Kidney epithelial cell (primary cell): ENCODE measurements at regions not wholly inside any gene's neighbourhood (a gene's known extent, or its start where the extent isn't known, plus 50 kb on each side); places are given as distances from the start of the nearest gene placed in this dataset.

Experiments used
- DNase-seq: peaks from one replicate; pipeline ENCODE4 v3.0.0-alpha.2; 2010; ENCODE audit warnings: low read depth
- H3K27me3 ChIP-seq: 2 replicates; pipeline ENCODE4 v1.6.0; 2011; ENCODE audit warnings: low read length; ENCODE audit not compliant: control insufficient read depth, insufficient read depth
- H3K36me3 ChIP-seq: 2 replicates; pipeline ENCODE4 v1.5.1; 2011; ENCODE audit warnings: low read length; ENCODE audit not compliant: control insufficient read depth, insufficient read depth
- H3K4me3 ChIP-seq: 2 replicates; pipeline ENCODE4 v1.5.1; 2011; ENCODE audit warnings: low read depth, mild to moderate bottlenecking, control low read depth, low read length
- TF ChIP-seq, protein P1 (sequence below): IDR thresholded peaks from 2 replicates; pipeline ENCODE4 v1.5.1; 2011; ENCODE audit warnings: mild to moderate bottlenecking, moderate library complexity, low read length, control low read depth, inconsistent platforms; ENCODE audit not compliant: insufficient read depth, poor library complexity, severe bottlenecking

DNA sequence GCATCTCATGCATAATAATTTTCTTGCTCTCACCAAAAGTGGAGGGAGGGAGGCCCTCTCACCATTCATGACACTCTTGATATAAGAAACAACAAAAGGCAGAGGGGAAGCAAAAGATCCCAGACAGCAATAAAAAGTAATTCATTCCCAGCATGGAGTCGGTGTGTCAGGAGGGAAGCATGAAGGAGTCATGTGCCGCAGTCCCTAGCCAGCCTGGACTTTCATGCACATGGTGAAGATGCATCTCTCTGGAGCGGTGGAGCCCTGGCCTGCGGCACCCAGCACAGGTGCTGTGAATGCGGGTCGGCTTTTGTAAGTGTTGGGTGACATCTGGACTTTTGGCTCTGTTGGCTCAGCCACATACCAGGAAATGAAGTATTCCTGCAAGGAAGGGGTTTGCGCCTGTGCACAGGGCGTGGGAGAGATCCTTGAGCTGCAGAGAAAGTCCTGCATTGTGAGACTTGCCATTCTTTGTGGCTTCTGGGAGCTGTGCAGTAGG lies 119.4 kb downstream of the COPS8 start:
- H3K36me3 ChIP-seq: no peaks in the 10 kb centered on the region
- no peak for DNase-seq
- no peak overlapping the region for H3K4me3 ChIP-seq
- no peaks in the 10 kb centered on the region for H3K27me3 ChIP-seq
- TF ChIP-seq, protein P1, sequence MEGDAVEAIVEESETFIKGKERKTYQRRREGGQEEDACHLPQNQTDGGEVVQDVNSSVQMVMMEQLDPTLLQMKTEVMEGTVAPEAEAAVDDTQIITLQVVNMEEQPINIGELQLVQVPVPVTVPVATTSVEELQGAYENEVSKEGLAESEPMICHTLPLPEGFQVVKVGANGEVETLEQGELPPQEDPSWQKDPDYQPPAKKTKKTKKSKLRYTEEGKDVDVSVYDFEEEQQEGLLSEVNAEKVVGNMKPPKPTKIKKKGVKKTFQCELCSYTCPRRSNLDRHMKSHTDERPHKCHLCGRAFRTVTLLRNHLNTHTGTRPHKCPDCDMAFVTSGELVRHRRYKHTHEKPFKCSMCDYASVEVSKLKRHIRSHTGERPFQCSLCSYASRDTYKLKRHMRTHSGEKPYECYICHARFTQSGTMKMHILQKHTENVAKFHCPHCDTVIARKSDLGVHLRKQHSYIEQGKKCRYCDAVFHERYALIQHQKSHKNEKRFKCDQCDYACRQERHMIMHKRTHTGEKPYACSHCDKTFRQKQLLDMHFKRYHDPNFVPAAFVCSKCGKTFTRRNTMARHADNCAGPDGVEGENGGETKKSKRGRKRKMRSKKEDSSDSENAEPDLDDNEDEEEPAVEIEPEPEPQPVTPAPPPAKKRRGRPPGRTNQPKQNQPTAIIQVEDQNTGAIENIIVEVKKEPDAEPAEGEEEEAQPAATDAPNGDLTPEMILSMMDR: no peak

DNA sequence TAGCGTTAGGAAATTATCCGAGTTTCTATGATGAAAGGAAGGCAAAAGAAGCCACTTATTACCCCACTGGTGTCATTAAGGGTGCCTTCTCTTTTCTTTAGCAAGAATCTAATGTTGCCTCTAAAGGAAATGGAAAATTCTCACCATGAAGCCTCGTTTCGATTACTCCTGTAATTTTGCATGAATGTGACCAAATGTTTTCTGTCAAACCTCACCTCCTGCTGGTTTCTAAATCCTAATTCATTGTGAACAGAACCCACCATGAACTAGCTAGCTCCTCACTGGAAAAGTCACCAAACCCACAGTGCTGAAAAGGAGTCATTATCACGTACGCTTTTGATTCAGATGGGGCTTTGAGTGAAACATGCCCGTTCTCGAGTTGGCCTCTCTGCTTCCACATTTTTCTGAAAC lies 119.9 kb downstream of the COPS8 start:
- H3K27me3 ChIP-seq: no peaks in the 10 kb centered on the region
- no peaks in the 10 kb centered on the region for H3K36me3 ChIP-seq
- TF ChIP-seq, protein P1: no peak
- H3K4me3 ChIP-seq: no peak overlapping the region
- DNase-seq: no peak

DNA sequence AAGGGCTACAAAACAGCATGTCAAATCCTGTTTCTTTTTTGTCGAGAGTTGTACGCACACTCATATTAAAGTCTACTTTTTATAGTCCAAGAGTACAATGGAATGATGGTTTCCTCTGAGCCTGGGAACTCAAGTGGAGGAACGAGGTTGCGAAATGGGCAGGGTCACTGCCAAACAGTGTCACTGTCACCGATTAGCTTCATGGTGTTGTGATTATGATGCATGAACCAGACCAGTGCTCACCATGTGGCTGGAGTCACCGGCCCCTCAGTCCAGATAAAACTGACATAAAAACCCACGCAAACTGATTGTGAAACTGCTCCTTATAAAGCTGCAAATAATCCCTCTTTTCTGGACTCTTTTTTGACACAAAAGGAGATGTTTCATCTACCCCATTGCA lies 122.0 kb downstream of the COPS8 start:
- Histone ChIP-seq H3K27me3 (peaks cover 3% of the 10 kb centered on the region), H3K36me3 (no peaks in the 10 kb centered on the region), H3K4me3 (no peak overlapping the region)
- TF ChIP-seq, protein P1: no peak
- no peak for DNase-seq

GRCh38 chr2:237208373-237209260 lies 122.9 kb downstream of the COPS8 start:
- no peak for DNase-seq
- H3K4me3 ChIP-seq: no peak overlapping the region
- peaks cover 3% of the 10 kb centered on the region for H3K27me3 ChIP-seq
- TF ChIP-seq, protein P1: no peak
- no peaks in the 10 kb centered on the region for H3K36me3 ChIP-seq

- Histone ChIP-seq H3K4me3 (no peak overlapping the region), H3K27me3 (peaks cover 3% of the 10 kb centered on the region), H3K36me3 (no peaks in the 10 kb centered on the region)
- TF ChIP-seq, protein P1: no peak
- no peak for DNase-seq
Observed at GRCh38 chr2:237209885-237210284, 124.2 kb downstream of the COPS8 start.
